ENCODE measurements at regions not wholly inside any gene's neighbourhood (a gene's known extent, or its start where the extent isn't known, plus 50 kb on each side); places are given as distances from the start of the nearest gene placed in this dataset.
A peak's percentile ranks its signal among the peaks of the same experiment; 100 is the strongest.

DNA sequence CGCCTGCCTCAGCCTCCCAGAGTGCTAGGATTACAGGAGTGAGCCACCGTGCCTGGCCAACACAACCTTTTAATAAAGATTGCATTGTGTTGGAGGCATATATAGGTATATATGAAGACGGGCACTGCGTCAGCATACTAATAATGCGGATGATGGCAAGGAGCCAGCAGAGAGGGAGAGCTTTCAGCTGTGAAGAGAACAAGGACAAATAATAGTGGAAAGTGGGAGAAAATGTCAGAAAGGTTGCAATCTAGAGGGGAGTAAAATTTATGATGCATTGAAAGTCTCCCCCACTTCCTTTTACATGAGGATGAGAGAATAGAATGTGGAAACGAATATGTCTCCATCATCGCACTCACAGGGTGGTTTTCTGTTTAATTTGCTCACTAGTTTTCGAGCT is 170.5 kb upstream of the TBL1XR1 start:
- no peak overlapping the region for H3K27ac ChIP-seq
- TF ChIP-seq, protein P1, sequence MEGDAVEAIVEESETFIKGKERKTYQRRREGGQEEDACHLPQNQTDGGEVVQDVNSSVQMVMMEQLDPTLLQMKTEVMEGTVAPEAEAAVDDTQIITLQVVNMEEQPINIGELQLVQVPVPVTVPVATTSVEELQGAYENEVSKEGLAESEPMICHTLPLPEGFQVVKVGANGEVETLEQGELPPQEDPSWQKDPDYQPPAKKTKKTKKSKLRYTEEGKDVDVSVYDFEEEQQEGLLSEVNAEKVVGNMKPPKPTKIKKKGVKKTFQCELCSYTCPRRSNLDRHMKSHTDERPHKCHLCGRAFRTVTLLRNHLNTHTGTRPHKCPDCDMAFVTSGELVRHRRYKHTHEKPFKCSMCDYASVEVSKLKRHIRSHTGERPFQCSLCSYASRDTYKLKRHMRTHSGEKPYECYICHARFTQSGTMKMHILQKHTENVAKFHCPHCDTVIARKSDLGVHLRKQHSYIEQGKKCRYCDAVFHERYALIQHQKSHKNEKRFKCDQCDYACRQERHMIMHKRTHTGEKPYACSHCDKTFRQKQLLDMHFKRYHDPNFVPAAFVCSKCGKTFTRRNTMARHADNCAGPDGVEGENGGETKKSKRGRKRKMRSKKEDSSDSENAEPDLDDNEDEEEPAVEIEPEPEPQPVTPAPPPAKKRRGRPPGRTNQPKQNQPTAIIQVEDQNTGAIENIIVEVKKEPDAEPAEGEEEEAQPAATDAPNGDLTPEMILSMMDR (conservative IDR thresholded peaks at IDR 0.05), result no peak
- TF ChIP-seq ZFX (IDR thresholded peaks at IDR 0.05), result no peak

GRCh38 chr3:177370246-177370822 is 173.1 kb upstream of the TBL1XR1 start:
- TF ChIP-seq, protein P1 (conservative IDR thresholded peaks at IDR 0.05), result no peak
- no peak for TF ChIP-seq ZFX (IDR thresholded peaks at IDR 0.05)
- no peak overlapping the region for H3K27ac ChIP-seq

DNA sequence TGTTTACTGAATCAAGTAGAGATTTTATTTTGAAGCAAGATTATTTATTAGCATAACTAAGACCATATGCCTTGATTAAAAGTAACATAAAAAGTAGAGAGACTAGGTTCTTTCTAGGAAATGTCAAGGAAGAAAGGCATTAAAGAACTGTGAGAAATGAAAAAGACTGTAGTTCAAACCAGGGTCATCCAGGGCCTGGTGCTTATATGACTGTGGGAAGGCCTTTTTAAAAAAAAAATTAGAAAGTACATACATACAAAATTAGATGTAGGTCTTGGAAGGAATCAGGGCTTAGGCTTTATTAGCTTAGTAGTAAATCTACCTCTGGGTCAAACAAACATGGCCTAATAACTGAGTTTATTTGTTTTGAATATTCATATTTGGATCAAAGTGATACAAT is 173.9 kb upstream of the TBL1XR1 start:
- H3K27ac ChIP-seq, result no peak overlapping the region
- TF ChIP-seq, protein P1 (conservative IDR thresholded peaks at IDR 0.05), result no peak
- TF ChIP-seq ZFX (IDR thresholded peaks at IDR 0.05), result no peak

DNA sequence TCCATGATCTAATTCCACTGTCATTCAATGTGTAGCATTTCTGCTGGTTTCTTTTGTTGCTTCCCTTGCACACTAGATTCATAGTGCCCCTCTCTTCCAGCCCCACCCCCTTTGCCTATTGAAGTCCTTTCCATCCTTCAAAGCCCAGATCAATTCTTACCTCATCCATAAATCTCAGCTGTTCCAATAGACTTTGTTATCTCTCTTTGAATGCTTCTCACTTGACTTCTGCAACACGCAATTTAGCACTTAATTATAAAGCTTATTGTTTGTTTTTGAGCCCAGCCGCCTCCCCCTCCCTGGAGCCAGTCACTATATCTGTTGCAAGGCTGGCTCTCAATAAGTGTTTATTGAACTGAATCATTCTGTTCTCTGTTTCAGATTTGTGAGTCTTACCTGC is 174.6 kb upstream of the TBL1XR1 start:
- TF ChIP-seq, protein P1 (conservative IDR thresholded peaks at IDR 0.05), result no peak
- no peak for TF ChIP-seq ZFX (IDR thresholded peaks at IDR 0.05)
- H3K27ac ChIP-seq, result no peak overlapping the region; the same call in 1 of the 2 replicates

DNA sequence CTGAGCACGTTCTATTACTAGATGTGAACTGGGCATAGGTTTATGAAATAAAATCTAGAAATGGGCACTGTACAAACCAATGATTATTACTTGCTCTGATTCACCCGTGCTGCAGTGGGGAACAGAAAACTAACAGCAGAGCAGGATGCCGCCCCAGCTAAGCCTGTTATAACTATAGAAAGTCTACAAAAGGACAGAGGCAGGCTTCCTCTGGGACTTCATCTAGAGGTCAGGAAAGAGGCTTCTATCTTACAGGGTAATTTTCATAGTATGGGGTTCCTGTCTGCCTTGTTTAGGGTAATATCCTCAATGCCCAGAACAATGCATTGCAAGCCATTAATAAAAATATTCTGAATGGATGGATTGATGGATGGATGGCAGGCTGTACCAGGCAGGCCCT is 177.0 kb upstream of the TBL1XR1 start:
- peak overlapping the region; percentile 20; the same call in 1 of the 2 replicates for H3K27ac ChIP-seq
- no peak for TF ChIP-seq ZFX (IDR thresholded peaks at IDR 0.05)
- TF ChIP-seq, protein P1 (conservative IDR thresholded peaks at IDR 0.05), result no peak

DNA sequence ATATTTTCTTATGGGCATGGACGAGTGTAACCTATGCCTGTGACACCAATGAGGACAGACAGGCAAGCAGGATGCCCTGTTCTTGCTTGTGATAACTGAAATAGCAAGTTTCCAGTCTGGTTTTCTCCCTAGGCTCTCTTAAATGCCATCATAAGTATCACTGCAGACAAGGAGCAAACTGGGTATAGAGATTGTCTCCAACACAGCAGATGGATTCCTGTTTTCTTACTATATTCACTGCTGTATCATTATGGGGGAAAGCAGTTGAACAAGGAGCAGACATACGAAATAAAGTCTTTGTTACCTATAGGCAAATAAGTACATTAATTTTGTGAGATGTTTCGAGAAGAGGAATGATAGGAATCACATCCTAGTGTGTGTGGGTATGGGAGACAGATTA is 178.0 kb upstream of the TBL1XR1 start:
- TF ChIP-seq ZFX (IDR thresholded peaks at IDR 0.05), result no peak
- TF ChIP-seq, protein P1 (conservative IDR thresholded peaks at IDR 0.05), result no peak
- peak overlapping the region; percentile 20 for H3K27ac ChIP-seq

- peak overlapping the region; percentile 67 for H3K27ac ChIP-seq
Measured at GRCh38 chr3:177377166-177377565, 179.9 kb upstream of the TBL1XR1 start.

More at GRCh38 chr3:177377166-177377565, 179.9 kb upstream of the TBL1XR1 start:
- TF ChIP-seq ZFX (IDR thresholded peaks at IDR 0.05), result no peak
- TF ChIP-seq, protein P1 (conservative IDR thresholded peaks at IDR 0.05), result no peak

Measured in C4-2B (cell line).